GM20000 (cell line): ENCODE measurements at regions not wholly inside any gene's neighbourhood (a gene's known extent, or its start where the extent isn't known, plus 50 kb on each side); places are given as distances from the start of the nearest gene placed in this dataset.

Source experiments
- DNase-seq: peaks from one replicate; pipeline ENCODE4 v3.0.0; 2012; ENCODE audit warnings: low spot score
- TF ChIP-seq, protein P1 (sequence below): IDR thresholded peaks from 2 replicates; pipeline ENCODE4 v1.5.1; 2012; ENCODE audit warnings: mild to moderate bottlenecking, control low read depth; ENCODE audit errors: extremely low read depth, missing control alignments

DNA sequence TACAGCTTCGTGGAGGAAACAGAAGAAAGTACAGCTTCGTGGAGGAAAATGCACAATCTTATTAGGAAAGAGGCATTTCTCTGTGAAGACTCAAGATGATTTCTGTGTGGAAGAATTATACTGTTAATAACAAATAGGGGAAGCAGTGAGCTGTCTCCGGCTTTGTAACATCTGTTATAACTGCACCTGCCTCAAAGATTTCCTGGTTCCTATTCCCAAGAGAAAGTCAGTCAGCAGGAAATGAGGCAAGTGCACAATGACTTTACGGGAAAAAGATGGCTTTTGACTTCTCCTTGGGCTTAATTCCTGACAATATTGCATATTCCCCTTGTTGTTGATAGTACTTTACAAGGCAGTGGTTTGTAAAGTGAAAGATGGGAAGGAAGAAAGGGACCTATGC, 538.5 kb downstream of the BMP2 start:
- DNase-seq, result no peak
- TF ChIP-seq, protein P1, sequence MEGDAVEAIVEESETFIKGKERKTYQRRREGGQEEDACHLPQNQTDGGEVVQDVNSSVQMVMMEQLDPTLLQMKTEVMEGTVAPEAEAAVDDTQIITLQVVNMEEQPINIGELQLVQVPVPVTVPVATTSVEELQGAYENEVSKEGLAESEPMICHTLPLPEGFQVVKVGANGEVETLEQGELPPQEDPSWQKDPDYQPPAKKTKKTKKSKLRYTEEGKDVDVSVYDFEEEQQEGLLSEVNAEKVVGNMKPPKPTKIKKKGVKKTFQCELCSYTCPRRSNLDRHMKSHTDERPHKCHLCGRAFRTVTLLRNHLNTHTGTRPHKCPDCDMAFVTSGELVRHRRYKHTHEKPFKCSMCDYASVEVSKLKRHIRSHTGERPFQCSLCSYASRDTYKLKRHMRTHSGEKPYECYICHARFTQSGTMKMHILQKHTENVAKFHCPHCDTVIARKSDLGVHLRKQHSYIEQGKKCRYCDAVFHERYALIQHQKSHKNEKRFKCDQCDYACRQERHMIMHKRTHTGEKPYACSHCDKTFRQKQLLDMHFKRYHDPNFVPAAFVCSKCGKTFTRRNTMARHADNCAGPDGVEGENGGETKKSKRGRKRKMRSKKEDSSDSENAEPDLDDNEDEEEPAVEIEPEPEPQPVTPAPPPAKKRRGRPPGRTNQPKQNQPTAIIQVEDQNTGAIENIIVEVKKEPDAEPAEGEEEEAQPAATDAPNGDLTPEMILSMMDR, result no peak

DNA sequence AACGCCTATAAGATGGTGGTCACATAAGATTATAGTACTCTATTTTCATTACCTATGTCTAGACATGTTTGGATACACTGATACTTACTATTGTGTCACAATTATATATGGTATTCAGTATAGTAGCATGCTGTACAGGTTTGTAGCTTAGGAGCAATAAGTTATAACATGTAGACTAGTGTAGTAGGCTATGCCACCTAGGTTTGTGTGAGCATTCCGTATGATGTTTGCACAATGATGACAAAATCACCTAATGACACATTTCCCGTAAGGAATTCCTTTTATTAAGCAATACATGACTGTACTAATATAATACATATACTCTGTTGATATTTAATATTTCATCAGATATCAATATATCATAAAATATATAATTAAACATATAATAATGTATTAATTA, 540.7 kb downstream of the BMP2 start:
- DNase-seq, result no peak
- TF ChIP-seq, protein P1, result no peak

DNA sequence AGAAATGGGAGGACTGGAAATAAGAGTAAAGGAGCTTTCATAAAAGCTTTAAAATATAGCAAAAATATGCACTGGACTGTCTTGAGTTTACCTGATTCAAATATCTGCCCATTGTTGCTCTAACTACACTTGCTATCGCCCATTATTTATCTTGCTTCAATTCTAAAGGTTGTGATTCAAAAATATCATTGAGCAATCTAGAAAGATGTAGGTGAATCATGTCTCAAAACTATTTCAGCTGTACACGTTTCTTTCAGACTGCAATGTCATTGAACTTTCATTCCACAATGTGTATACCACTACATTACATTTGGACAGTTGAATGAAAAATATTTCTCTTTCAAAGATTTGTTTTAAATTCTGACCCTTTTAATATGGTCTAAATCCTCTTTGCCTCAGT, 545.6 kb downstream of the BMP2 start:
- DNase-seq, result no peak
- TF ChIP-seq, protein P1, result no peak

DNA sequence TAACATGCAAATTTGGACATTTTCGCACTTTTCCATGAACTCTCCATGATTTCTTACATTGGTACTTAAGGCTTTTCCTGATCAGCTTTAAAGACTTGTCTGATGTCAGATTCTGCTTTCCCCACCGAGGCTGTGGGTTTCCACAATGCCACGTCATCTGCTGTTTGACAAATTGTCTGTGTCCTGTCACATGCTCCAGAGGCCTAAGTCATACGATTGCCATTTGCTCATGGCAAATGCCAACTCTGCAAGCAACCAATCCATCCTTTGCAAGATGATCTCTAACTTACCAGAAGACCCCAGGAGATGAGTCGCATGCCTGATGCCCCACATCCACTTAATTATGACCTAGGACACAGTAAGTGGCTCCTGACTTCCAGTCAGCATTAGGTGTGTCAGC, 556.5 kb downstream of the BMP2 start:
- no peak for DNase-seq
- TF ChIP-seq, protein P1, result no peak

DNA sequence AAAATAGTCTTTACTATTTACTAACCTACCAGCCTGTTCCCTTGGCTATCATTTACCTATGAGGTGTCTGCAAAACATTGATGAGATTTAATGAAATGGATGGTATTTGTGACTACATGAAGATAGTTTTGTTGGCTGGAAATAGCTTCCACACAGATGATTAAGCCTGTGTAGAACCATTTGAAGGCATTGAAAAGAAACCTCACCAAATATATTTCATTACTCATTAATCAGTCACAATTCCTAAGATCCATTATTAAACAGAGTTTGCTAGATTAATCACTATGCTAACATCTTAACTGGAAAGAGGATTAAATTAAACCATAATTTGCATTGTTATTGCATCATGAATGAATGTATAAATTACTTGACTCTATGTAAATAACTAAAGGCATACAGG, 560.3 kb downstream of the BMP2 start:
- TF ChIP-seq, protein P1, result no peak
- DNase-seq, result no peak

DNA sequence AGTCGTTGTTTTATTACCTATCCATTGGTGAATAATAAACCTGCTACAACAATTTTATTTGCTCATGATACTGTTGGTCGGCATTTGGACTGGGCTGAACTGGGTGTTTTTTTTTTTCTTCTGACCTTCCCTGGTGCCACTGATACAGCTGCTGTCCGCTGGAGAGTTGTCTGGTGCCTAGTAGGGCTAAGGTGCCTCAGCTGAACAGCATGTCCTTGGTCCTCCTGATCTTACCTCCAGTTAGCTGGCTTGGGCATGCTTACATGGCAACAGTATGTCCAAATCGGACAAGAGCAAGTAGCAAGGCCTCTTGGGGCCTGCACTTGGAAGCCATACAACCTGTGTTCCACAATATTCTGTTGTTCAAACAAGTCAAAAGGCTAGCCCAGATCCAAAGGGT, 563.4 kb downstream of the BMP2 start:
- TF ChIP-seq, protein P1, result no peak
- no peak for DNase-seq

DNA sequence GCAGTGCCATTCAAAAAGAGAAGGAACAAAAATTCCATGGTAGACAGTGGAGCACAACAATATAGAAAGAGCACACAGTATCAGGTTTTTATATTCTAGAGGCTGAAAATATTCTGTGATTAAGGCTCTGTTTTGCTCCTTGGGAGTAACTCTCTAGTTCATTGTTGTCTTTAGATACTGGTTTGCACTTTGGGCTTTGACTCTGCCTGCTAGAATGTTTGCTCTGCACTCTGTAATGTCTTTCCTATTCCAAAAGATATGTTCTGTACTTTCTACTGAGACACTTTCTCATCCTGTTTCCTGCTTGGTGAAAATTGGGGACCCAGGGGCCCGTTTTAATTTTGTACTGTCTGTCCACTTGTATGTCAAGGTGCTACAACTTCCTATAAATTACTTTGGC, 564.7 kb downstream of the BMP2 start:
- DNase-seq, result no peak
- TF ChIP-seq, protein P1, result no peak
